ENCODE measurements at regions not wholly inside any gene's neighbourhood (a gene's known extent, or its start where the extent isn't known, plus 50 kb on each side); places are given as distances from the start of the nearest gene placed in this dataset.

DNA sequence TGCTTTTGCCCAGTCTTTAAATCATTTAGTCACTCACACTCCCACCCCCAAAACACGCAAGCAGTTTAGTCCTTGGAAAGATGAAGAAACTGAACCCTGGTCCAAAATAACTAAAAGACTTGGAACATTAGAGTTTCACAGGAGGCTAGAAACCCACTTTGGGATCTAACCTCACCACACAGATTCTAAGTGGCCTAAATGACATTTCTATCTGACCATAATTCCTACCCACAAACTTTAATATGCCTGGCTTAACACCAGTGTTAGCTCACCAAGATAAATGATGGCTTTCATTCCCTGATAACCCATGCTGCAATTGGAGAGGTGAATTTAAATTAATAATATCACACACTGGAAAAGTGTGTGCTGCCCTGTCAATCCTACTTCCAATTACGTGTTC, 295.3 kb upstream of the UBE2E2 start:
- H4K20me1 ChIP-seq (ENCODE audit: insufficient read depth) = no peaks in the 10 kb centered on the region
- H3K36me3 ChIP-seq (ENCODE audit: control insufficient read depth in 1 of 2, insufficient read depth in 2 of 2, low read length in 2 of 2) = no peaks in the 10 kb centered on the region
- 0 out of 4 replicates have a peak, but pooled peaks cover 0 to under 1% of the 10 kb centered on the region in 2 experiments for H3K9me3 ChIP-seq (ENCODE audit: control insufficient read depth in 1 of 2, insufficient read depth in 1 of 2, low read depth in 1 of 2, low read length in 2 of 2)
- ChIA-PET CTCF (no interaction called here), RAD21 (ENCODE audit: low non-redundant PET in 1 of 2, low total read pairs in 2 of 2, uncharacterized antibody in 2 of 2, unreplicated experiment in 2 of 2) (no interaction called here), POLR2A (no interaction called here)
- H3K9ac ChIP-seq (ENCODE audit: low read length) = no peak overlapping the region
- DNase-seq (ENCODE audit: low read depth, low spot score) (no peak), ATAC-seq (no peak)
- TF ChIP-seq JUND (IDR thresholded peaks at IDR 0.05) (no peak), TCF7L2 (IDR thresholded peaks at IDR 0.05; ENCODE audit: borderline replicate concordance, extremely low read depth, insufficient read depth, insufficient read length) (no peak), EZH2 (IDR thresholded peaks at IDR 0.05) (no peak), ELF1 (IDR thresholded peaks at IDR 0.05; ENCODE audit: borderline replicate concordance, low read depth) (no peak), SP1 (IDR thresholded peaks at IDR 0.05; ENCODE audit: low read depth) (no peak), CBX3 (IDR thresholded peaks at IDR 0.05; ENCODE audit: low read depth) (no peak), FOSL1 (IDR thresholded peaks at IDR 0.05; ENCODE audit: low read depth) (no peak), RAD21 (IDR thresholded peaks at IDR 0.05; ENCODE audit: low read depth) (no peak), POLR2A (IDR thresholded peaks at IDR 0.05; ENCODE audit: borderline replicate concordance, extremely low read depth, insufficient read depth, insufficient read length) (no peak), POLR2AphosphoS5 (IDR thresholded peaks at IDR 0.05; ENCODE audit: low read depth, low read length) (no peak), ZNF274 (IDR thresholded peaks at IDR 0.05; ENCODE audit: low read depth, low read length) (no peak), CEBPB (IDR thresholded peaks at IDR 0.05; ENCODE audit: low read depth) (no peak), SIN3A (IDR thresholded peaks at IDR 0.05; ENCODE audit: low read depth) (no peak), YY1 (IDR thresholded peaks at IDR 0.05; ENCODE audit: extremely low read depth, insufficient replicate concordance, low read depth, low read length) (no peak), SRF (IDR thresholded peaks at IDR 0.05; ENCODE audit: low read depth) (no peak)
- TF ChIP-seq, protein P1, sequence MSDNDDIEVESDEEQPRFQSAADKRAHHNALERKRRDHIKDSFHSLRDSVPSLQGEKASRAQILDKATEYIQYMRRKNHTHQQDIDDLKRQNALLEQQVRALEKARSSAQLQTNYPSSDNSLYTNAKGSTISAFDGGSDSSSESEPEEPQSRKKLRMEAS (IDR thresholded peaks at IDR 0.05) = no peak
- TF ChIP-seq, protein P2, sequence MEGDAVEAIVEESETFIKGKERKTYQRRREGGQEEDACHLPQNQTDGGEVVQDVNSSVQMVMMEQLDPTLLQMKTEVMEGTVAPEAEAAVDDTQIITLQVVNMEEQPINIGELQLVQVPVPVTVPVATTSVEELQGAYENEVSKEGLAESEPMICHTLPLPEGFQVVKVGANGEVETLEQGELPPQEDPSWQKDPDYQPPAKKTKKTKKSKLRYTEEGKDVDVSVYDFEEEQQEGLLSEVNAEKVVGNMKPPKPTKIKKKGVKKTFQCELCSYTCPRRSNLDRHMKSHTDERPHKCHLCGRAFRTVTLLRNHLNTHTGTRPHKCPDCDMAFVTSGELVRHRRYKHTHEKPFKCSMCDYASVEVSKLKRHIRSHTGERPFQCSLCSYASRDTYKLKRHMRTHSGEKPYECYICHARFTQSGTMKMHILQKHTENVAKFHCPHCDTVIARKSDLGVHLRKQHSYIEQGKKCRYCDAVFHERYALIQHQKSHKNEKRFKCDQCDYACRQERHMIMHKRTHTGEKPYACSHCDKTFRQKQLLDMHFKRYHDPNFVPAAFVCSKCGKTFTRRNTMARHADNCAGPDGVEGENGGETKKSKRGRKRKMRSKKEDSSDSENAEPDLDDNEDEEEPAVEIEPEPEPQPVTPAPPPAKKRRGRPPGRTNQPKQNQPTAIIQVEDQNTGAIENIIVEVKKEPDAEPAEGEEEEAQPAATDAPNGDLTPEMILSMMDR (IDR thresholded peaks at IDR 0.05 in 2 of 3, conservative IDR thresholded peaks at IDR 0.05 in 1 of 3; ENCODE audit: borderline replicate concordance in 1 of 3, insufficient read depth in 1 of 3, low read depth in 2 of 3, low read length in 2 of 3) = no peak
- TF ChIP-seq, protein P3, sequence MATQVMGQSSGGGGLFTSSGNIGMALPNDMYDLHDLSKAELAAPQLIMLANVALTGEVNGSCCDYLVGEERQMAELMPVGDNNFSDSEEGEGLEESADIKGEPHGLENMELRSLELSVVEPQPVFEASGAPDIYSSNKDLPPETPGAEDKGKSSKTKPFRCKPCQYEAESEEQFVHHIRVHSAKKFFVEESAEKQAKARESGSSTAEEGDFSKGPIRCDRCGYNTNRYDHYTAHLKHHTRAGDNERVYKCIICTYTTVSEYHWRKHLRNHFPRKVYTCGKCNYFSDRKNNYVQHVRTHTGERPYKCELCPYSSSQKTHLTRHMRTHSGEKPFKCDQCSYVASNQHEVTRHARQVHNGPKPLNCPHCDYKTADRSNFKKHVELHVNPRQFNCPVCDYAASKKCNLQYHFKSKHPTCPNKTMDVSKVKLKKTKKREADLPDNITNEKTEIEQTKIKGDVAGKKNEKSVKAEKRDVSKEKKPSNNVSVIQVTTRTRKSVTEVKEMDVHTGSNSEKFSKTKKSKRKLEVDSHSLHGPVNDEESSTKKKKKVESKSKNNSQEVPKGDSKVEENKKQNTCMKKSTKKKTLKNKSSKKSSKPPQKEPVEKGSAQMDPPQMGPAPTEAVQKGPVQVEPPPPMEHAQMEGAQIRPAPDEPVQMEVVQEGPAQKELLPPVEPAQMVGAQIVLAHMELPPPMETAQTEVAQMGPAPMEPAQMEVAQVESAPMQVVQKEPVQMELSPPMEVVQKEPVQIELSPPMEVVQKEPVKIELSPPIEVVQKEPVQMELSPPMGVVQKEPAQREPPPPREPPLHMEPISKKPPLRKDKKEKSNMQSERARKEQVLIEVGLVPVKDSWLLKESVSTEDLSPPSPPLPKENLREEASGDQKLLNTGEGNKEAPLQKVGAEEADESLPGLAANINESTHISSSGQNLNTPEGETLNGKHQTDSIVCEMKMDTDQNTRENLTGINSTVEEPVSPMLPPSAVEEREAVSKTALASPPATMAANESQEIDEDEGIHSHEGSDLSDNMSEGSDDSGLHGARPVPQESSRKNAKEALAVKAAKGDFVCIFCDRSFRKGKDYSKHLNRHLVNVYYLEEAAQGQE (IDR thresholded peaks at IDR 0.05; ENCODE audit: low read depth) = no peak
- TF ChIP-seq, protein P4, sequence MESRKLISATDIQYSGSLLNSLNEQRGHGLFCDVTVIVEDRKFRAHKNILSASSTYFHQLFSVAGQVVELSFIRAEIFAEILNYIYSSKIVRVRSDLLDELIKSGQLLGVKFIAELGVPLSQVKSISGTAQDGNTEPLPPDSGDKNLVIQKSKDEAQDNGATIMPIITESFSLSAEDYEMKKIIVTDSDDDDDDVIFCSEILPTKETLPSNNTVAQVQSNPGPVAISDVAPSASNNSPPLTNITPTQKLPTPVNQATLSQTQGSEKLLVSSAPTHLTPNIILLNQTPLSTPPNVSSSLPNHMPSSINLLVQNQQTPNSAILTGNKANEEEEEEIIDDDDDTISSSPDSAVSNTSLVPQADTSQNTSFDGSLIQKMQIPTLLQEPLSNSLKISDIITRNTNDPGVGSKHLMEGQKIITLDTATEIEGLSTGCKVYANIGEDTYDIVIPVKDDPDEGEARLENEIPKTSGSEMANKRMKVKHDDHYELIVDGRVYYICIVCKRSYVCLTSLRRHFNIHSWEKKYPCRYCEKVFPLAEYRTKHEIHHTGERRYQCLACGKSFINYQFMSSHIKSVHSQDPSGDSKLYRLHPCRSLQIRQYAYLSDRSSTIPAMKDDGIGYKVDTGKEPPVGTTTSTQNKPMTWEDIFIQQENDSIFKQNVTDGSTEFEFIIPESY (IDR thresholded peaks at IDR 0.05; ENCODE audit: extremely low read depth, insufficient replicate concordance, low read length) = no peak
- no peaks in the 10 kb centered on the region for H3K9me2 ChIP-seq (ENCODE audit: insufficient read depth)
- H3K27ac ChIP-seq (ENCODE audit: low read depth, low read length) = no peak overlapping the region
- H2AFZ ChIP-seq (ENCODE audit: low read depth, low read length, poor library complexity, severe bottlenecking) = no peak overlapping the region
- no peaks in the 10 kb centered on the region for H3K79me2 ChIP-seq (ENCODE audit: insufficient read depth, low read length)
- no peaks in the 10 kb centered on the region for H3K4me1 ChIP-seq (ENCODE audit: control insufficient read depth in 1 of 2, insufficient read depth in 2 of 2, low read length in 2 of 2)
- BruUV-seq (replicated peaks) = no TSS peak
- intact Hi-C loops (cut with micrococcal nuclease) = no loop called here
- no peak overlapping the region for H3K4me2 ChIP-seq (ENCODE audit: low read length)
- no peaks in the 10 kb centered on the region for H3K27me3 ChIP-seq (ENCODE audit: insufficient read depth, low read length)
- H3K4me3 ChIP-seq (replicated peaks in 1 of 2; ENCODE audit: low read depth in 1 of 2, low read length in 2 of 2) = no peak overlapping the region
